HG03342 (cell line): ENCODE measurements at regions not wholly inside any gene's neighbourhood (a gene's known extent, or its start where the extent isn't known, plus 50 kb on each side); places are given as distances from the start of the nearest gene placed in this dataset.
"Not testable (repeated sequence)": the region's sequence is repeated elsewhere in the genome, so short reads cannot be mapped to it uniquely, and the experiment has no call there.

Experiments
- ATAC-seq: cut with Tn5 transposase; IDR thresholded peaks from one replicate; pipeline ENCODE4 v1.9.1; 2021; ENCODE audit warnings: mild to moderate bottlenecking, moderate library complexity; ENCODE audit not compliant: unreplicated experiment

- no peak for ATAC-seq
These were observed 561.9 kb upstream of the ID2 start for GRCh38 chr2:8119782-8120505.

- ATAC-seq, result no peak
These were observed 561.4 kb upstream of the ID2 start for GRCh38 chr2:8120506-8120860.

GRCh38 chr2:8121022-8121825, 560.6 kb upstream of the ID2 start:
- ATAC-seq, result no peak

- ATAC-seq, result no peak
These were observed 559.9 kb upstream of the ID2 start for GRCh38 chr2:8121826-8122513.

GRCh38 chr2:8122520-8122919, 559.3 kb upstream of the ID2 start:
- no peak for ATAC-seq

GRCh38 chr2:8123464-8123863, 558.4 kb upstream of the ID2 start:
- ATAC-seq, result no peak

- ATAC-seq, result no peak
These were observed 555.8 kb upstream of the ID2 start for GRCh38 chr2:8125741-8126711.

- ATAC-seq, result no peak
These were observed 555.1 kb upstream of the ID2 start for GRCh38 chr2:8126783-8127182.

- not testable (repeated sequence) for ATAC-seq
These were observed 550.4 kb upstream of the ID2 start for GRCh38 chr2:8131423-8131822.

GRCh38 chr2:8132351-8132831, 549.5 kb upstream of the ID2 start:
- no peak for ATAC-seq

- no peak for ATAC-seq
These were observed 549.0 kb upstream of the ID2 start for GRCh38 chr2:8132879-8133278.

- ATAC-seq, result no peak
These were observed 548.5 kb upstream of the ID2 start for GRCh38 chr2:8133363-8133762.

GRCh38 chr2:8133913-8134472, 547.9 kb upstream of the ID2 start:
- no peak for ATAC-seq

- ATAC-seq, result no peak
These were observed 547.4 kb upstream of the ID2 start for GRCh38 chr2:8134473-8134932.

- no peak for ATAC-seq
These were observed 546.7 kb upstream of the ID2 start for GRCh38 chr2:8134985-8135682.

GRCh38 chr2:8137801-8138200, 544.1 kb upstream of the ID2 start:
- no peak for ATAC-seq

GRCh38 chr2:8138525-8138922, 543.3 kb upstream of the ID2 start:
- no peak for ATAC-seq

- no peak for ATAC-seq
These were observed 542.8 kb upstream of the ID2 start for GRCh38 chr2:8138923-8139667.

- ATAC-seq, result no peak
These were observed 542.1 kb upstream of the ID2 start for GRCh38 chr2:8139668-8140200.
